ENCODE measurements at regions not wholly inside any gene's neighbourhood (a gene's known extent, or its start where the extent isn't known, plus 50 kb on each side); places are given as distances from the start of the nearest gene placed in this dataset.

GRCh38 chr7:155874010-155874409 lies 61.7 kb upstream of the SHH start:
- TF ChIP-seq CTCF (IDR thresholded peaks at IDR 0.05; ENCODE audit: extremely low read depth, low read depth, low read length), result no peak

GRCh38 chr7:155872678-155873369 lies 60.6 kb upstream of the SHH start:
- no peak overlapping the region for H2AFZ ChIP-seq (ENCODE audit: low read length)
- no peaks in the 10 kb centered on the region for H3K36me3 ChIP-seq (ENCODE audit: insufficient read depth, low read length)
- H3K4me2 ChIP-seq (ENCODE audit: insufficient read depth, low read length), result no peak overlapping the region
- H4K20me1 ChIP-seq (ENCODE audit: insufficient read depth, low read length), result no peaks in the 10 kb centered on the region
- no peaks in the 10 kb centered on the region for H3K27me3 ChIP-seq (ENCODE audit: insufficient read depth, low read length)
- DNase-seq (ENCODE audit: insufficient read length, low spot score, missing footprints), result no peak
- H3K4me1 ChIP-seq (ENCODE audit: insufficient read depth, low read length), result no peaks in the 10 kb centered on the region
- H3K27ac ChIP-seq (ENCODE audit: low read depth, low read length), result no peak overlapping the region
- TF ChIP-seq CTCF (IDR thresholded peaks at IDR 0.05; ENCODE audit: extremely low read depth, low read depth, low read length), result no peak
- no peak overlapping the region for H3K4me3 ChIP-seq (ENCODE audit: insufficient read depth, low read length)
- no peaks in the 10 kb centered on the region for H3K79me2 ChIP-seq (ENCODE audit: insufficient read depth, low read length)
- no peaks in the 10 kb centered on the region for H3K9me3 ChIP-seq (ENCODE audit: low read depth, low read length)

More at GRCh38 chr7:155874010-155874409, 61.7 kb upstream of the SHH start:
- Histone ChIP-seq H3K4me2 (ENCODE audit: insufficient read depth, low read length) (no peak overlapping the region), H3K27ac (ENCODE audit: low read depth, low read length) (no peak overlapping the region), H3K9me3 (ENCODE audit: low read depth, low read length) (no peaks in the 10 kb centered on the region), H3K4me3 (ENCODE audit: insufficient read depth, low read length) (no peak overlapping the region), H3K79me2 (ENCODE audit: insufficient read depth, low read length) (no peaks in the 10 kb centered on the region), H4K20me1 (ENCODE audit: insufficient read depth, low read length) (no peaks in the 10 kb centered on the region), H3K36me3 (ENCODE audit: insufficient read depth, low read length) (no peaks in the 10 kb centered on the region), H3K27me3 (ENCODE audit: insufficient read depth, low read length) (no peaks in the 10 kb centered on the region), H2AFZ (ENCODE audit: low read length) (no peak overlapping the region), H3K4me1 (ENCODE audit: insufficient read depth, low read length) (no peaks in the 10 kb centered on the region)
- DNase-seq (ENCODE audit: insufficient read length, low spot score, missing footprints), result no peak

GRCh38 chr7:155871211-155871610 lies 58.9 kb upstream of the SHH start:
- no peaks in the 10 kb centered on the region for H3K36me3 ChIP-seq (ENCODE audit: insufficient read depth, low read length)
- TF ChIP-seq CTCF (IDR thresholded peaks at IDR 0.05; ENCODE audit: extremely low read depth, low read depth, low read length), result no peak
- H3K9me3 ChIP-seq (ENCODE audit: low read depth, low read length), result no peaks in the 10 kb centered on the region
- no peaks in the 10 kb centered on the region for H4K20me1 ChIP-seq (ENCODE audit: insufficient read depth, low read length)
- DNase-seq (ENCODE audit: insufficient read length, low spot score, missing footprints), result no peak
- no peaks in the 10 kb centered on the region for H3K79me2 ChIP-seq (ENCODE audit: insufficient read depth, low read length)
- no peak overlapping the region for H2AFZ ChIP-seq (ENCODE audit: low read length)
- no peak overlapping the region for H3K4me3 ChIP-seq (ENCODE audit: insufficient read depth, low read length)
- no peaks in the 10 kb centered on the region for H3K4me1 ChIP-seq (ENCODE audit: insufficient read depth, low read length)
- H3K27me3 ChIP-seq (ENCODE audit: insufficient read depth, low read length), result no peaks in the 10 kb centered on the region
- no peak overlapping the region for H3K4me2 ChIP-seq (ENCODE audit: insufficient read depth, low read length)
- H3K27ac ChIP-seq (ENCODE audit: low read depth, low read length), result no peak overlapping the region

GRCh38 chr7:155870334-155871180 lies 58.3 kb upstream of the SHH start:
- no peak for TF ChIP-seq CTCF (IDR thresholded peaks at IDR 0.05; ENCODE audit: extremely low read depth, low read depth, low read length)
- H3K27ac ChIP-seq (ENCODE audit: low read depth, low read length), result no peak overlapping the region

More at GRCh38 chr7:155870334-155871180, 58.3 kb upstream of the SHH start:
- Histone ChIP-seq H2AFZ (ENCODE audit: low read length) (no peak overlapping the region), H3K4me2 (ENCODE audit: insufficient read depth, low read length) (no peak overlapping the region), H3K79me2 (ENCODE audit: insufficient read depth, low read length) (no peaks in the 10 kb centered on the region), H3K4me1 (ENCODE audit: insufficient read depth, low read length) (no peaks in the 10 kb centered on the region), H3K36me3 (ENCODE audit: insufficient read depth, low read length) (no peaks in the 10 kb centered on the region), H3K4me3 (ENCODE audit: insufficient read depth, low read length) (no peak overlapping the region), H3K27me3 (ENCODE audit: insufficient read depth, low read length) (no peaks in the 10 kb centered on the region), H4K20me1 (ENCODE audit: insufficient read depth, low read length) (no peaks in the 10 kb centered on the region), H3K9me3 (ENCODE audit: low read depth, low read length) (no peaks in the 10 kb centered on the region)
- no peak for DNase-seq (ENCODE audit: insufficient read length, low spot score, missing footprints)

All from osteoblast (primary cell).